Stomach (tissue), 8 donors: ENCODE measurements at regions not wholly inside any gene's neighbourhood (a gene's known extent, or its start where the extent isn't known, plus 50 kb on each side); places are given as distances from the start of the nearest gene placed in this dataset.
"Not testable (repeated sequence)": the region's sequence is repeated elsewhere in the genome, so short reads cannot be mapped to it uniquely, and the experiment has no call there.

Experiments
- DNase-seq, 2 donors: peaks; one replicate each; pipeline versions ENCODE4 v3.0.0 to v3.0.0-alpha.2; 2013 to 2019
- H3K27ac ChIP-seq, 5 donors: fragments of 200-600 bp in 4 of 5; sonication (generic) in 4 of 5; one replicate each; pipeline ENCODE4 v1.5.1; 2013 to 2019; ENCODE audit warnings: mild to moderate bottlenecking in 1 of 5, moderate library complexity in 1 of 5
- H3K27me3 ChIP-seq, 3 donors: fragments of 200-600 bp; sonication (generic); one replicate each; pipeline ENCODE4 v1.5.1; 2017 to 2019; ENCODE audit warnings: mixed run types in 1 of 3
- H3K36me3 ChIP-seq, 4 donors: fragments of 200-600 bp; sonication (generic); 1 replicate in 3 of 4; 2 replicates in 1 of 4; pipeline ENCODE4 v1.5.1; 2016 to 2019
- H3K4me1 ChIP-seq, 4 donors: fragments of 200-600 bp; sonication (generic); one replicate each; pipeline ENCODE4 v1.5.1; 2016 to 2019
- H3K4me3 ChIP-seq, 4 donors: fragments of 200-600 bp; sonication (generic) in 3 of 4; one replicate each; pipeline ENCODE4 v1.5.1; 2016 to 2019; ENCODE audit warnings: mild to moderate bottlenecking in 1 of 4
- H3K9me3 ChIP-seq, 4 donors: fragments of 200-600 bp; sonication (generic); one replicate each; pipeline ENCODE4 v1.5.1; 2016 to 2019
- EP300 ChIP-seq: sonication (generic); formaldehyde crosslinking; IDR thresholded peaks from one replicate; pipeline ENCODE4 v1.6.1; 2017; ENCODE audit warnings: antibody characterized with exemption
- POLR2A ChIP-seq, 4 donors: fragments of 450-650 bp; IDR thresholded peaks; one replicate each; pipeline ENCODE4 v1.6.1; 2016; ENCODE audit warnings: antibody characterized with exemption in 4 of 4, control low read depth in 2 of 4, mild to moderate bottlenecking in 1 of 4, moderate library complexity in 1 of 4
- POLR2AphosphoS5 ChIP-seq, 3 donors: sonication (generic); formaldehyde crosslinking; IDR thresholded peaks; one replicate each; pipeline ENCODE4 v1.6.1; 2016; ENCODE audit warnings: antibody characterized with exemption in 3 of 3
- WGBS, 5 donors: extraction: QIAGEN DNeasy Blood & Tissue Kit in 3 of 5; methylation state at CpG; one replicate each; pipeline versions ENCODE4 v1.1.5 to v1.1.7; 2013 to 2018; 5-methylcytosine and 5-hydroxymethylcytosine counted together
- intact Hi-C: fragments of 100-400 bp; cut with DNase I; formaldehyde crosslinking; loops from one replicate; pipeline ENCODE4 v1.15.1; 2023; ENCODE audit warnings: low total_unique reads
- TF ChIP-seq, protein P1 (sequence below), 7 experiments: fragments of 450-650 bp in 4 of 7; fragments of 200-600 bp in 3 of 7; sonication (generic) in 3 of 7; IDR thresholded peaks; one replicate each; pipeline ENCODE4 v1.5.1; 2016 to 2019; ENCODE audit warnings: antibody characterized with exemption in 7 of 7, control low read depth in 2 of 7, mild to moderate bottlenecking in 1 of 7
- donor health status: healthy with polysubstance abuse.
- donor health status: Bipolar disorder and iron deficiency.
- donor health status: healthy.

DNA sequence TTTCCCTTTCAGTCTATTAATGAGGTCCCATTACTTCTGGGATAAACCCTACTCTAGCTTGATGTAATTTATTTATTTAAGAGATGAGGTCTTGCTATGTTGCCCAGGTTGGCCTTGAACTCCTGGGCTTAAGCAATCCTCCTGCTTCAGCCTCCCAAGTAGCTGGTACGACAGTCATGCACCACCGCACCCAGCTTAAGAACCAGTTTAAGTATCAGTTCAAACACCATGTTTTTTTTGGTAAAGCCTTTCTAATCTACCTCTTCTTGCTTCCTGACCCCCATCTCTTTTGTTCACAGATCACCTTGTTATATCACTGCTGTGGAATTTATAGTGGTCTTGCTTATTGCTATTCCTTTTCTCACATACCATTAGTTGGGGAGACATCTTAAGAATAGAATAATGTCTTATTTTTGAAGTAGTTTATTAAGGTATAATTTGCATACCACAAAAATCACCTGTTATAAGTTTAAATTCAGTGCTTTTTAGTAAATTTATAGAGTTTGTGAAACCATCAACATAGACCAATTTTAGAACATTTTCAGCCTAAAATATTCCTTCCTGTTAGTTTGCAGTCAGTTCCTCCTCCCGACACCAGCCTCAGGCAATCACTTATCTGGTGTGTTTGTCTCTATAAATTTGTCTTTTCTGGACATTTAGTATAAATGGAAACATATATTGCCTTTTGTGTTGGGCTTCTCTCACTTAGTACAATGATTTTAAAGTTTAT, 257.9 kb downstream of the PDCD6IP start:
- no peaks in the 10 kb centered on the region for H3K27me3 ChIP-seq
- intact Hi-C loops: no loop called here
- TF ChIP-seq POLR2A (IDR thresholded peaks at IDR 0.05): no peak
- TF ChIP-seq EP300: no peak
- 78 to 85% (median 82%) methylated on average over 3 of the region's 3 CpGs for WGBS, 5 donors
- no peaks in the 10 kb centered on the region for H3K36me3 ChIP-seq
- H3K27ac ChIP-seq: no peak overlapping the region
- H3K9me3 ChIP-seq: peaks cover 0 to 5% (median 5%) of the 10 kb centered on the region in 4 donors
- no peaks in the 10 kb centered on the region for H3K4me1 ChIP-seq
- DNase-seq: no peak
- H3K4me3 ChIP-seq: no peak overlapping the region

DNA sequence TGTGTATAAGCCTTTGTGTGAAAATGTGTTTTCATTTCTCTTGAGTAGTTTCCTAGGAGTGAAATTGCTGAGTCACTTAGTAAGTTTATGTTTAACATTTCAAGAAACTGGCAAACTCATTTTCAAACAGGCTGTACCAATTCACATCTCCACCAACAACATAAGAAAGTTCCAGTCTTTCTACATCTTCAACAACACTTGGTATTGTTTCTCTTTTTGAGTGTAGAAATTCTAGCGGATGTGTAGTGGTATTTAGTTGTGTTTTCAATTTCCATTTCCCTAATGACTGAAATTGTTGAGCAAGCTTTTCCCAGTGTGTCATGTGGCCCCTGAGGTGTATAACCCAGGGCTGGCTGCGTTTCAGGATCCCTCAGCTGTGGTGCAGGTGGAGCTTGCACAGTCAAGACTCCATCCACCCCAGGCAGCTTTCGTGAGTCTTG, 258.5 kb downstream of the PDCD6IP start:
- intact Hi-C loops: no loop called here
- Histone ChIP-seq H3K4me3 (no peak overlapping the region), H3K36me3 (no peaks in the 10 kb centered on the region), H3K27me3 (no peaks in the 10 kb centered on the region), H3K4me1 (no peaks in the 10 kb centered on the region), H3K9me3 (peaks cover 0 to 5% (median 5%) of the 10 kb centered on the region in 4 donors), H3K27ac (no peak overlapping the region)
- TF ChIP-seq POLR2A (IDR thresholded peaks at IDR 0.05) (no peak), EP300 (no peak), POLR2AphosphoS5 (IDR thresholded peaks at IDR 0.05) (no peak)
- TF ChIP-seq, protein P1, sequence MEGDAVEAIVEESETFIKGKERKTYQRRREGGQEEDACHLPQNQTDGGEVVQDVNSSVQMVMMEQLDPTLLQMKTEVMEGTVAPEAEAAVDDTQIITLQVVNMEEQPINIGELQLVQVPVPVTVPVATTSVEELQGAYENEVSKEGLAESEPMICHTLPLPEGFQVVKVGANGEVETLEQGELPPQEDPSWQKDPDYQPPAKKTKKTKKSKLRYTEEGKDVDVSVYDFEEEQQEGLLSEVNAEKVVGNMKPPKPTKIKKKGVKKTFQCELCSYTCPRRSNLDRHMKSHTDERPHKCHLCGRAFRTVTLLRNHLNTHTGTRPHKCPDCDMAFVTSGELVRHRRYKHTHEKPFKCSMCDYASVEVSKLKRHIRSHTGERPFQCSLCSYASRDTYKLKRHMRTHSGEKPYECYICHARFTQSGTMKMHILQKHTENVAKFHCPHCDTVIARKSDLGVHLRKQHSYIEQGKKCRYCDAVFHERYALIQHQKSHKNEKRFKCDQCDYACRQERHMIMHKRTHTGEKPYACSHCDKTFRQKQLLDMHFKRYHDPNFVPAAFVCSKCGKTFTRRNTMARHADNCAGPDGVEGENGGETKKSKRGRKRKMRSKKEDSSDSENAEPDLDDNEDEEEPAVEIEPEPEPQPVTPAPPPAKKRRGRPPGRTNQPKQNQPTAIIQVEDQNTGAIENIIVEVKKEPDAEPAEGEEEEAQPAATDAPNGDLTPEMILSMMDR (IDR thresholded peaks at IDR 0.05): no peak
- DNase-seq: no peak
- WGBS, 5 donors: 63 to 76% (median 71%) methylated on average over 3 of the region's 3 CpGs

DNA sequence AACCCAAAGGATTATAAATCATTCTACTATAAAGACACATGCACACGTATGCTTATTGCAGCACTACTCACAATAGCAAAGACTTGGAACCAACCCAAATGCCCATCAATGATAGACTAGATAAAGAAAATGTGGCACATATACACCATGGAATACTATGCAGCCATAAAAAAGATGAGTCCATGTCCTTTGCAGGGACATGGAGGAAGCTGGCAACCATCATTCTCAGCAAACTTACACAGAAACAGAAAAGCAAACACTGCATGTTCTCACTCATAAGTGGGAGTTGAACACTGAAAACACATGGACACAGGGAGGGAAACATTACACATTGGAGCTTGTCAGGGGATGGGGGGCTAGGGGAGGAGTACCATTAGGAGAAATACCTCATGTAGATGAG, 262.6 kb downstream of the PDCD6IP start:
- intact Hi-C loops, H3K27me3 ChIP-seq: not testable (repeated sequence)

DNA sequence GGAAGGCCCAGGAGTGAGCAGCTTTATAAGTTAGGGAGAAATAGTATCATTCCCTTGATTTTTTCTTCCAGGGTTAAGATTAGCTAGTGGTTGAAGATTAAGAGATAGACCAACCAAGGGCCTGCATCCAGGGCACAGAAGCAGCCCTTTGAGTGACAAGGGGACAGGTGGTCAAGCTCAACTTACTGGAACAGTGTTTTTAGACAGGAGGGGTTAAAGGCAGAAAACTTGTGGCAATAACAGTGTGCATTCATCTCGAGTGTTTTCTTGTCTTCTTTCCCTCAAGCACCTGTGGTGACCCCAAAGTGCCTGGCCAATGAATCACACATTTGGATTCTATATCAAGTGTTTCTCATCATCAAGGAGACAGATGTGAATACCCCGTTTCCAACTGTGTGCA, 267.5 kb downstream of the PDCD6IP start:
- Histone ChIP-seq H3K36me3 (no peaks in the 10 kb centered on the region), H3K9me3 (peaks cover 0 to 4% (median 2%) of the 10 kb centered on the region in 4 donors), H3K4me1 (no peaks in the 10 kb centered on the region), H3K27me3 (no peaks in the 10 kb centered on the region), H3K27ac (no peak overlapping the region), H3K4me3 (no peak overlapping the region)
- intact Hi-C loops: no loop called here
- no peak for DNase-seq
- no peak for TF ChIP-seq POLR2AphosphoS5 (IDR thresholded peaks at IDR 0.05)
- no peak for TF ChIP-seq EP300
- TF ChIP-seq, protein P1 (IDR thresholded peaks at IDR 0.05): no peak
- TF ChIP-seq POLR2A (IDR thresholded peaks at IDR 0.05): no peak
- 60 to 77% (median 63%) methylated on average over 2 of the region's 2 CpGs for WGBS, 5 donors

More for the DNA sequence above, 262.6 kb downstream of the PDCD6IP start:
- H3K4me1 ChIP-seq, H3K9me3 ChIP-seq, DNase-seq, H3K27ac ChIP-seq, H3K4me3 ChIP-seq, H3K36me3 ChIP-seq: not testable (repeated sequence)
- WGBS, 5 donors: 86 to 96% (median 90%) methylated on average over 1 of the region's 1 CpG

DNA sequence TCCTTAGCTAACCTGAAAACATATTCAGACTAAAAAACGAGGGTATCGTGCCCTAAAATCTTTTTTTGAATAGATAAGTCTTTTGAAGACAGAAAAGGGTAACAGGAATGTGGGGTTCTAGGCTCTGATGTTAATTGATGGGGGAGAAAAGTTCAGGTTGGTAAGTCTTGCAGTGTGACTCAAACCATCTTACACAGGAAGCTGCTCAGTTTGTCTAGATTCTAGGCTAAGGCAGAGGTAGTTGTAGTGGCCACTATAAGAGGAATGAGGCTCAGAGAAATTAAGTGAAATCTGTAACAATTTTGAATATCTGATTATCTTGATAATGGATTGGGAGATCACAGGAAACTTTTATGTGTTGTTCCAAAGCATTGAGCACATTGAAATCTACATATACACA, 267.9 kb downstream of the PDCD6IP start:
- H3K4me3 ChIP-seq: no peak overlapping the region
- 64 to 75% (median 66%) methylated on average over 2 of the region's 2 CpGs for WGBS, 5 donors
- H3K36me3 ChIP-seq: no peaks in the 10 kb centered on the region
- intact Hi-C loops: no loop called here
- no peak overlapping the region for H3K27ac ChIP-seq
- DNase-seq: no peak
- no peaks in the 10 kb centered on the region for H3K27me3 ChIP-seq
- H3K4me1 ChIP-seq: no peaks in the 10 kb centered on the region
- H3K9me3 ChIP-seq: no peaks in the 10 kb centered on the region
- no peak for TF ChIP-seq EP300
- TF ChIP-seq, protein P1 (IDR thresholded peaks at IDR 0.05): no peak
- no peak for TF ChIP-seq POLR2AphosphoS5 (IDR thresholded peaks at IDR 0.05)
- no peak for TF ChIP-seq POLR2A (IDR thresholded peaks at IDR 0.05)
